GM18519 (cell line): ENCODE measurements at regions not wholly inside any gene's neighbourhood (a gene's known extent, or its start where the extent isn't known, plus 50 kb on each side); places are given as distances from the start of the nearest gene placed in this dataset.

Experiments used
- ATAC-seq: cut with Tn5 transposase; IDR thresholded peaks from one replicate; pipeline ENCODE4 v1.9.1; 2021; ENCODE audit warnings: mild to moderate bottlenecking, moderate library complexity; ENCODE audit not compliant: unreplicated experiment, low FRiP score

DNA sequence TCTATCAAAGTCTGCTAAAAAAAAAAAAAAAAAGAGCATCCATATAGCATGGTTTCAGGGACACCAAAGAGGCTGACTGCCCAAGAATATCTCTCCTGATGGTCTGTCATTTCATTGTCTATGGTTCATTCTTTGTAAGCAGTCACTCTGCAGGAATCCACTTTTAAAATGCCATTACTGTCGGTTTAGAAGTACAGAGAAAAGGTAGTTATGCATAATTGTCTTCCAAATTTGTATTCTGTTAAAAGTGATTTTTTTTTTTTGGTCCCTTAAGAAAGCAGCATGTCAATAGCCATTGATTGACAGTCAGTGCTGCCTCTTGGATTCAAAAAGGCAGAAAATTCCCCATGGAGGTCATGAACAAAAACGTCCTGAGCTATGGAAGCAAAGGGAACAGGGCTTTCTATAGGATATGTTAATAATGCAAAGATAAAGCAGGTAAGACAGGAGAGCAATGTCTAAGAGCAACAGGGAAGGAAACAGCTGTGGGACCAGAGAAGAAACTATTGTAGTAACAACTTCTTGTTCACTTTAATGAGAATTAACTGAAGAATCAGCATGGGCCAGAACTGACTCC, 245.8 kb downstream of the TMX3 start:
- ATAC-seq: no peak

DNA sequence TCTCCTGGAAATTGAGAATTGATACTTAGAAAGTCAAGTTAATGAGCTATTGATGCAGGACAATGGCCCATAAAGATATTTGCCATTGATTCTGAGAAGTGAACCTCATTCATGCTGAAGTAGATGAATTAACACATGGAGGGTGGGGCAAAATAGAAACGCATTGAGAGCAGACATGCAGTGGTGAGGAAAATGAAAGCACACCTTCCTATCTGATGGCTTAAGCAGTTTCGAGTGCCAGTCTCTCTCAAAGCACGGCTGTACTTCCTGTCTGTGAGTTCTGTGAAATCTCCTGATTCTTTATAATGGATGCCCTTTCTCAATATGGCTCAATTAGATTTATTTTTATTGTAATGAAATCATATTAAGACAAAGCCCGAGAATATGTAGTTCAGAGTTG, 247.0 kb downstream of the TMX3 start:
- no peak for ATAC-seq

DNA sequence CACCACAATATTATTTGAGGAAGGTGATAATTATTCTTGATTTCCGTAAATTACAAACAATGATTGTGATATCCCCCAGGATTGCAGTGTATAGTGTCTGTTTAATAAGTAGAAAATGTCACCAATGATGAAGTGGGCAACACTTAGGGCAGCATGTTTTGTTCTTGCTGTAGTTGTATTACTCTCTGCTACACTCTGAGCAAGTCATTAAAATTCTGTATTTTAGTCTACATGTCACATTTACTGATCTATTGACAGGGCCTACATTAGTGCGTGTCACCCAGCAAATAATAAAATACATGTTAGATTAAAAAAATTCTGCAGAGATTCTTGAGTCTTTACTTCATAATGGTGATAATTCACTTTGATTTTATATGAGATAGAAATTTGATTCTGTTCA, 247.6 kb downstream of the TMX3 start:
- no peak for ATAC-seq

DNA sequence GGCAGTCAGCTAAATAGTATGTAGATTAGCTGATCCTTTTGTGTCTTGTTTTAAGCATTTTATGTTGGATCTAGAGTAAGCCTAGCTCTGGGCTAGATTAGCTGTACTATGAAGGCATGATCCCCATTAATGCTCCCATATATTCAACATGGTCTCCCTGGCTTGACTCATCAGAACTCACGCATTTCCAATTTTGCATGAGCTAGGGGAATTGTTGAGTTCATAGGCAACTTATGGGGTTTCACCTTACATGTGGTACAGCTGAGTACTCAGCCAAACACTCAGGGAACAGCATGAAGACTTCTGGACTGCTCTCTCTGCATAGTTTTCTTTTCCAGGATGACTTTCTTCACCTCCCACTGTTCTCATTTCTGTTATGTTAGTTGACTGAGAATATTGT, 248.2 kb downstream of the TMX3 start:
- ATAC-seq: no peak

DNA sequence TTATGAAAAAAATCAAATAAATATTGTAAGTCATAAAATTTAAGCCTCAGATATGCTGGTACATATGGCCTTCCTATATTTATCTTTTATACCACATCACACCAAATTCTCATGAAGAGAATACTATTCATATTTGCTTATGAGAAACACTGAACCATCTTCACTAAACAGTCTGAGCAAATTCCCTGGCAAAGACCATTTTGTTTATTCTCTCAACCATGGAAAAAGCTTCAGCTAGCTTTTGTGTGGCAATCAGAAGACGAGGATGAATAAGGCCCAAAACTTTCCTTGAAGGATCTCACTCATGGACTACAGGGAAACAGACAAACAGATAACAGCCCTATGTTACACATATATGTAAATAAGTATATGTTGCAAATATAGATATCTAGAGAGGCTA, 252.1 kb downstream of the TMX3 start:
- no peak for ATAC-seq

DNA sequence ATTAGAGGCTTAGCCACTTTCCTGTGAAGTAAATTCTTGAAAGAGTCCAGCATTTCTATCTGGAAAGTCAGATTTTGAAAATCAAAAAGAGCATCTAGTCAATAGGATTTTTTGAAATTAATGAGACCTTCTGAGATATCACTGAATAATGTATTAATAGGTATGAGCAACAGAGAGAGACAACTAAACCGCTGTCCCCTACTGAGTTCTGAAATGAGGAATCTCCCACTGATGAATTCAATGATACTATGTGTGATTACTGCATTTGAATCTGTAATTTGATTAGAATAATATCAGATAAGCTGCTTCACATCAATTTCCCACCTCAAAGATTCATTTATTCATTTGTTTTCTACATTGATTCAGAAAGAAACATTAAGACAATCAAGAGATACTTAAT, 252.8 kb downstream of the TMX3 start:
- no peak for ATAC-seq

DNA sequence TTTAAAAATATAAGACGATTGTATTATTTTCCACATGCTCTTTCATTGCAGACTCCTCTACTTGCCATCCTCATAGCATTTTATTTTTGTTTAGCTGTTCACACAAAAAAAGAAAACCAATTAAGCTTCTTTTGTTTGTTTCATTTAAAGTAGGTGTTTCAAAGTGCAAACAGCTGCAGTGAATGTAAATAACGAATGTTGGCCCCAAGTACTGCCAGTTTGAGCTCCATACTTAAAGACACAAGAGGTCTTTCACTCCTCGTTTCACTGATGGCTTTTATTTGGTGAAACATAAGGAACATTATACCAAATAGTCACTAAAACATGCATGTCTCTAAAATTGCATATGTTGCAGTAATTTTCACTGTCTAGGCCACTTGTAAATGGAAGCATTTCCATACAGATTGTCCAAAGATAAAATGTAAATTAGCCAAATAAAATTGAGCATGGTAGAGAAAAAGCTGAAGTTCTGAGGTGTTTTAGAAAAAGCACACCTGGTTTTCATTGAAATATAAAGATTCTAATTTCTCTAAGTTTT, 253.4 kb downstream of the TMX3 start:
- ATAC-seq: no peak

DNA sequence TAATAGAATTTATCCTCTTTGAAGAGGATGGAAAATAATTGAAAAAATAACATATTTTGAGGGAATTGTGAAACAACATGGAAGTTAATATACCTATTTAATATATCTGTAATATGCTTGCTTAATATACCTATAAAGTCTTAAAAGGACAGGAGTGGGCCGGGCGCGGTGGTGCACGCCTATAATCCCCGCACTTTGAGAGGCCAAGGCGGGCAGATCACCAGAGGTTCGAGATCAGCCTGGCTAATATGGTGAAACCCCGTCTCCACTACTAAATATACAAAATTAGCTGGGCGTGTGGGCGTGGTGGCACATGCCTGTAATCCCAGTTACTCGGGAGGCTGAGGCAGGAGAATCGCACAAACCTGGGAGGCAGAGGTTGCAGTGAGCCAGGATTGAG, 254.9 kb downstream of the TMX3 start:
- ATAC-seq: no peak

DNA sequence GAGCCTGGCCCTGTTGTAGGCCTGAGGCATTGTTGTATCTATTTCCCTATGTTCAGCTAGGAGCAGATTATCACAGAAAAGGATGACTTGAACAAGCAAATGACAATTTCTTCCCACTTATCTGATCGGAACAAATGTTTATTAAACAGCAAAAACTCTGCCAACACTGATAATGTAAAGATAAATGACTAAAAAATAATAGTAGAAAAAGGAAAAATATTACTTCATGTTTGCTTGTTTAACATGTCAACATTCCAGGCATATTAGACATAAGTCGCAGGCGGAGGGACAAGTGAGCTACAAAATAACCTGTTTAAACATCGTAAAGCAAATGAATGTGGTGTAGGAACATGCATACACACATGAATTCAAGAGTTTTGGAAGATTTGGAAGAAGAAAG, 257.9 kb downstream of the TMX3 start:
- ATAC-seq: no peak

DNA sequence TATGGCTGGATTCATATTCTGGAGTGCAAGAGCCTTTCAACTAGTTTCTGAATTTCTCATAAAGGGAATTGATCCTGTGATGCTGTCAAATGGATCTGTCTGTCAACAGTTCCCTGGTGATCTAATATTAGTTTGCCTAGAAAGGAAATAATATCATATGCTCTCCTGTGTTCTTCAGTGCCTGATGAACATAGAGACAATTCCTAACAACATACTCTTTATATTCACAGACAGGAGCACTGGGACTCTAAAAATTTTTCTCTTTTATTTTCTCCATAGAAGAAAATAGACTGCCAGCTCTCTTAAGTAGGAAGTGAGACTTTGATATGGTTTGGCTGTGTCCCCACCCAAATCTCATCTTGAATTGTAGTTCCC, 259.7 kb downstream of the TMX3 start:
- no peak for ATAC-seq

DNA sequence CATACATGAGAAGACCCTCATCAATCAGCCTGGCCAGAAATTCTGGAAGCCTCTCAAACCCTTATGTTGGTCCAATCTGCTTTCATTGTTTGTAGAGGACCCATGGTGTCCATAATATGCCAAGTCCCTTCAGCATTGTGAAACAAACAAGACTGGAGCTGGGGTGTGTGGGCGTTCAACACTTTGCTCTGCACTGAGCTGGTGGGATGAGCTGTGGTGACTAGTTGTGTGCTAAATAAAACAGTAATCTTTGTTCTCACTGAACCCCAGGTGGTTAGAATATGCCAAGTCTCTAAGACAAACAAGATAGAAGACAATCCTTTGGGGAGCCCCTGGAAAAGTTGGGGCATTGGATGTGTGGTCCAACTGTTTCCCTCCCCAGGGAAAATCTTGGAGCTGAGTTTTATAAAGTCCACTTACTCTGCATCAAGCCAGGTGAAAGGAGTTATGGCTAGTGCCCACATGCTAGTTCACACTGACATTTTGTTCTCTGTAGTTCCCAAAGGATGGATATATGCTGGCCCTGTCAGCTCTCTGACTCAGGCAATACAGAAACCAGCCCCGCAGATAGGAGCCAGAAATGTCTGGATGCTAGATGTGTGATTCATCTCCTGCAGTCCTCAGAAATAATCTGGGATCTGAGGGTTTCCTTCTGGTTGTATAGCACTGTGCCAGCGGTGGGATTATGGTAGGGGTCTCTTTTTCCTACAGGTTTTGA, 260.2 kb downstream of the TMX3 start:
- ATAC-seq: no peak

DNA sequence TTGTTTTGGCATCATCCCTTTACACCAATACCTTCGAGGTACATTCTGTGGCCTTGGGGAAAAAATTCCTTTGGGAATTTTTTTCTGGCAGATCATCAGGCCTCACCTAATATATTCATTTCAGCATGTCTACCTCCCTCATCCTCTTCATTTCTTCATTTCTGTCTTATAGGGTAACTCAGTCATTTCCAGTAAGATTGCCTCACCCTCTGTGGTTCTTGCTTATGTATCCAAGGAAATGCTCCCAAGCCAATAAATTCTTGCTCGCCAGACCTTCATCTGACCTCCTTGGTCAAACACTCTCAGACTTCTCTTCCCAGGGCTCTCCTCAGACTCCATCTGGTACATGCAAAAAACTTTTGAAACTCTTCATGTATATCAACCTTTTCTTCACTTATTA, 265.6 kb downstream of the TMX3 start:
- ATAC-seq: no peak

DNA sequence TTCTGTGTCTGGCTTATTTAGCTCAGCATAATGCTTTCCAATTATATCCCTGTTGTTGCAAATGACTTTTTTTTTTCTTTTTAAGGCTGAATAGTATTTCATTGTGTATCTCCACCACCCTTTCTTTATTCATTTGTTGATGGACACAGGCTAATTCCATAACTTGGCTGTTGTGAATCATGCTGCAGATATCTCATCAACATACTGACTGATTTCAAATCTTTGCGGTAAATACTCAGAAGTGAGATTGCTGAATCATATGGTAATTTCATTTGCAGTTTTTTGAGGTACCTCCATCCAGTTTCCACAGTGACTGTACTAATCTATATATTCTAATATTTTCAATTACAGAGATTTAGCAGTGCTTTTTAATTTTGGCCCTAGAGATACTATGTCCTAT, 266.2 kb downstream of the TMX3 start:
- ATAC-seq: no peak

DNA sequence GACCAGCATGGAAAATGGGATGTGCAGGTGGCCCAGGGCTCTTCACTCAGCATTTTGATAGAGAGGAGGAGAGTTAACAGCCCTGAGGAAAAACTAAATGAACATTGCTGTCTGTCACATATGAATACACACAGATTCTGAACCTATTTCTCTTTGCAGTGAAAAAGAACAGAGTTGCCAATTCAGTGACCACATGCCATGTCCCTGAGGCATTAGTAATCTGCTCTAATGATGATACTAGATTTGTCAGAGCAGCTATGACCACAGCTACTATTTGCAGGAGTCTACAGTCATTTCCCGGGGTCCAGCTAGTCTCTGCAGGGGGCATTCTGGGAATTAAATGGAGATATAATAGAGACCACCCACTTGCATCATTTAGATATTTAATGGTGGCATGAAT, 267.6 kb downstream of the TMX3 start:
- no peak for ATAC-seq

DNA sequence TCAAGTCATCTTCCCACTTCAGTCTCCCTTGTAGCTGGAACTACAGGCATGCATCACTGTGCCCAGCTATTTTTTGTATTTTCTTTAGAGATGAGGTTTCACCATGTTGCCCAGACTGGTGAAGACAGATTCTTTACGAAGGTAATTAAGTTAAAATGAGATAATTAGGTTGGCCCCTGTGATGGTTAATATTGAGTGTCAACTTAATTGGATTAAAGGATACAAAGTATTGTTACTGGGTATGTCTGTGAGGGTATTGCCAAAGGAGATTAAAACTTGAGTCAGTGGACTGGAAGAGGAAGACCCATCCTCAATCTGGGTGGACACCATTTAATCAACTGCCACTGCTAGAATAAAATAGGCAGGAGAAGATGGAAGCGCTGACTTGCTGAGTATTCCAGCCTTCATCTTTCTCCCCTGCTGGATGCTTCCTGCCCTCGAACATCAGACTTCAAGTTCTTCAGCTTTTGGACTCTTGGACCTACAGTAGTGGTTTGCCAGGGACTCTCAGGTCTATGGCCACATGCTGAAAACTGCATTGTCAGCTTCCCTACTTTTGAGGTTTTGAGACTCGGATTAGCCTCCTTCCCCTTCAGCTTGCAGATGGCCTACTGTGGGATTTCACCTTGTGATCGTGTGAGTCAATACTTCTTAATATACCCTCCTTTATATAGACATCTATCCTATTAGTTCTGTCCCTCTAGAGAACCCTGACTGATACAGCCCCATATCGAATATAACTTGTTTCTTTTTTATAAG, 269.1 kb downstream of the TMX3 start:
- ATAC-seq: no peak

DNA sequence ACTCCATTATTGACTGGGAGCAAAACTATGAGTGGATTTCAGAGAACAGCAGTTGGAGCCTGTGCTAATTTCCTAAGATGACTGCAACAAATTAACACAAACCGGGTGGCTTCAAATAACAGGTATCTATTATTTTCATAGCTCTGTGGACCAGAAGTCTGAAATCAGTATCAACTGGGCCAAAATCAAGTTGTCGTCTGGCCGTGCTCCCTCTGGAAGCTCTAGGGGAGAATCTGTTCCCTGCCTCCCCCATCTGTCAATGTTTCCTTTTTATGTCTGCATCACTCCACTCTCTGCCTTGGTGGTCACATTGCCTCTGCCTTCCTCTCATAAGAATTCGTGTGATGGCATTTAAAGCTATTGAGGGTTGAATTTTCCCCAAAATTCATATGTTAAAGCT, 269.8 kb downstream of the TMX3 start:
- no peak for ATAC-seq

DNA sequence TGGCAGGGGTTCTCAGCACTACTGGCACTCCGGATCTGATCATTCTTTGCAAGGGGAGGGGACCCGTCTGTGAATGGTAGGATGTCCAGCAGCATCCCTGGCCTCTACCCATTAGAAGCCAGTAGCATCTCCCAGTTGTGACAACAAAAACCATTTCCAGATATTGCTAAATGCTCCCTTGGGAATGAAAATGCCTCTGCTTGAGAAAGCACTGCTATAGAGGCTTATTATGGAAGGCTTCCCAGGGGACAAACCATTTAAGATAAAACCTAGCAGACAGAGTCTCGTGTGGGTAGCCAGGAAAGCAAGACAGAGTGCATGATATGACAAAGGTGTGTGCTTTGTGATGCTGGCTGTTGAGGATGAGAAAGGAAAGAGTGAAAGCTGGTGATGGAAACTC, 273.7 kb downstream of the TMX3 start:
- no peak for ATAC-seq

DNA sequence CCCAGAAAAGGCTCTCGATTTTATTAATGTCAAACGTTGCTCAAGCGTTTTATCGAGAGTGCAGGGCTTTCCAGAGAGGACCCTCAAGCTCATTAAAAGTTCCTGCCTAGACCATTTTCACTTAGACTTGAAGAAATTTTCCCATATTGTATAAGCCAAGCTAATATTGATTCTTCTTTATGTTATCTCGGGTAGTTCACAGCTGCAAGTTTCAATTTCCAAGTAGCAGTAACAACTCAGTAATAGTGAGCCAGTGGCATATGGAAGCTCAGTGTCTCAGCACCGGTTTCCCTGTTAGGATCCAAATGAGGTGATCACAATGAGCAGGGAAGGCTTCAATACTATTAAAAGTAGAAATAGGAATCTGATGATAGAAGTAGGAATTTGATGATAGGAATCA, 274.5 kb downstream of the TMX3 start:
- ATAC-seq: no peak

DNA sequence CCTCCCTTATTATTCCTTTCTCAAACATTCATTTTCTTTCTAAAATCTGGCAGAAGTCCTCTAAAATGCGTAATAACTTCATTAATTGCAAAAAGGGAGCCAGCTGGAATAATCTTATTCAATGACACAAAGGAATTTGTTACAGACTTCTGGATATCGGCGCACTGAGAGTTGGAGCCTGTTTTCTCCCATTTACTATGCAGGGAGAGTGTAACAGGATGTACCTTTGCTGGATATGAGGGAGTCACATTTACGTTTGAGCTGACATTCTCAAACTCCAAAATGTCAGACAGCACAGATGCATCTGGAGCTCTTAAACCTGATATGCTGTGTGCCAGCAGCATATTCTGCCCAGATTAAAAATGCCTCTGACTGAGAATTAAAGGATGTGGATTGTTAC, 275.3 kb downstream of the TMX3 start:
- no peak for ATAC-seq

DNA sequence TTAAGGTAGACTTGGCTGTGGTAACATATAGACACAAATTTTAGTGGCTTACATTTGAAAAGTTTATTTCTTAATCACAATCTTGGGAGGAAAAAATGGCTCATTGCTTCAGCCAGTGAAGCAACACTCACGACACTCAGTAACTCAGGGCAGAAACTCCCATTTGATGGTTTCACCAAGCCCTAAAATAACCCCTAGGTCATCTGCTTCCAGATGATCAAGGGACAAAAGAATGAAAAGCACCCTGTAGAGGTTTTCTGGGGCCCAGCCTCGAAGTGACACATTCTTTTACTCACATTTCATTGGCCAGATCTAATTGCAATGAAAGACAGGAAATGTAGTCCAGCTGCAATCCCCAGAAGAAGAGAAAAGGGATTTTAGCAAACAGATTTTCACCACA, 275.9 kb downstream of the TMX3 start:
- no peak for ATAC-seq

DNA sequence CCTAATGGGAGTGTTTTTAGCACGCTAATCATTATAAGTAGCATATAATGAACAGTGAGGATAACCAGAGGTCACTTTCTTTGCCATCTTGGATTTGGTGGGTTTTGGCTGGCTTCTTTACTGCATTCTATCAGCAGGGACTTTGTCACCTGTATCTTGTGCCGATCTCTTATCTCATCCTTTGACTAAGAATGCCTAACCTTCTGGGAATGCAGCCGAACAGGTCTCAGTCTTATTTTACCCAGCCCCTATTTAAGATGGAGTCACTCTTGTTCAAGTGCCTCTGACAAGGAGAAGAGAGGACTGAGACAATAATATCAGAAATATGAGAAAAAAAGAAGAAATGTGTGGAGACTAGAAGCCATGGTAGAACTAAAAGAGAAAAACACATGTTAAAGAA, 276.4 kb downstream of the TMX3 start:
- no peak for ATAC-seq

DNA sequence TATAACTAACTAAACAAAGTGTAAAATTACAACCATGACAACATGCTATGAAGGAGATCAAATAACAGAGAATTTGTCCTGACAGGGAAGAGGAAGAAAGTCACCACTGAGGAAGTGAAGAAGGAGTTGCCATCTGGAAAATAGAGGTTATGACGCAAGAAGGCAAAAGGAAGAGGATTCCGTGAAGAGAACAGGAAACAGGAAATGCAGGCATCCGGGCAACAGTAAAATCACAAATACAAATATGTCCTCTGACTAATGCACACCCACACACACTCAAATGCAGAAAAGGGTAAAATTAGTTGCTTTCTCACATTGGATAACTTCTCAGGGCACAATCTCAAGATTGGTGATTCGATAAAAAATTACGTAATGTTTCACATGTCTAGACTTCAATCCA, 278.4 kb downstream of the TMX3 start:
- ATAC-seq: no peak
